Activated CD8-positive, alpha-beta memory T cell treated with anti-CD3 and anti-CD28 coated beads, Interleukin-2, amount 50 U/mL, for 1 hour (primary cell): ENCODE measurements at regions not wholly inside any gene's neighbourhood (a gene's known extent, or its start where the extent isn't known, plus 50 kb on each side); places are given as distances from the start of the nearest gene placed in this dataset.

Experiments used
- DNase-seq: peaks from one replicate; pipeline ENCODE4 v3.0.0-alpha.2; 2020; ENCODE audit errors: extremely low read depth

- no peak for DNase-seq
Measured at GRCh38 chr13:26932465-26932864, 171.9 kb upstream of the GPR12 start.

DNA sequence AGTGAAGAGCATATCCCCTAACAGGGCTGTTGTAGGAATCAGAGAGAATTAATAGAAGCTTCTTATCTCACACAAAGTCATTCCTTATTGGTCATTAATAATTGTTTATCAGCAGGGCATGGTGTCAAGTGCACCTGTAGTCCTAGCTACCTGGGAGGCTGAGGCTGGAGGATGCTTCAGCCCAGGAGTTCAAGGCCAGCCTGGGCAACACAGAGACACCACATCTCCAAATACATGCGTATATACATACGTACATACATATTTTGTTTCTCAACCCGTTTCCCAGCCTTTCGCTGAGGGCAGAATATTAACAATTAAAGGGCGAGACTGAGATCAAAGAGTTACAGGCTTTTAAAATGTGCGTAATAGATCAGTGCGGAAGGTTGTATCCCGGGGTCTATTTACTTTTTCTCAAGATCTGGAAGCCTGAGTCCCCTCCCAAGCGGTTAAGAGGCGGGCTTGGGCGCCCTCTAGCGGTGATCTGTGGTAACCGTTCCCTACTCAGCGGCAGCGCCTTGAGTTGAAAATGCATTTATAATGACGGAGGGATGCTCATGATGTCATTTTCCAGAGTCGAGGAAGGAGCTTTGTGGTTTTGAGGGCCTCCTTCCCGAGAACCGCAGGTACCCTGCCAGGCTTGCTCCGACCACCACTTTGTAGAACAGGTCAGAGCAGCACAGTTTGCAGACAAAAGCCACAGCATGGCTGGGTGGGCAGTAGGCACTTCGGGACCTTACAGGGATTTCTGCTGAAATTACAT is 169.6 kb upstream of the GPR12 start:
- no peak for DNase-seq

DNA sequence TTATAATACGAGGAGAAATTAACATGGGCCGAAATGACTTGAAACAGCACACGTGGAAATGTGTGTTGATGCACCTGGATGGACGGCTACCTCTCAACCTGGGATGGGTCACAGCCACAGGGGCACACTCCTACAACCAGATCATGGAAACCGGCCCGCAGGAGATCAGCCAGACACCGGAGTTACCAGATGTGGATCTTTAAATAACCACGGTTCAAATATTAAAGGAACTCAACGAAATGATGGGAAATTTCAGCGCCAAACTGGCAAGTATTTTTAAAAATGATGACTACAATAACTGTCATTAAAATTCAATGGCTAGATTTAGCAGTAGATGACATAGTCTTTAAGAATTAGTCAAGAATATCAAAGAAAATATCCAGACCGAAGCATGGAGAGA is 166.9 kb upstream of the GPR12 start:
- no peak for DNase-seq

- no peak for DNase-seq
Measured at GRCh38 chr13:26926371-26926770, 165.8 kb upstream of the GPR12 start.

DNA sequence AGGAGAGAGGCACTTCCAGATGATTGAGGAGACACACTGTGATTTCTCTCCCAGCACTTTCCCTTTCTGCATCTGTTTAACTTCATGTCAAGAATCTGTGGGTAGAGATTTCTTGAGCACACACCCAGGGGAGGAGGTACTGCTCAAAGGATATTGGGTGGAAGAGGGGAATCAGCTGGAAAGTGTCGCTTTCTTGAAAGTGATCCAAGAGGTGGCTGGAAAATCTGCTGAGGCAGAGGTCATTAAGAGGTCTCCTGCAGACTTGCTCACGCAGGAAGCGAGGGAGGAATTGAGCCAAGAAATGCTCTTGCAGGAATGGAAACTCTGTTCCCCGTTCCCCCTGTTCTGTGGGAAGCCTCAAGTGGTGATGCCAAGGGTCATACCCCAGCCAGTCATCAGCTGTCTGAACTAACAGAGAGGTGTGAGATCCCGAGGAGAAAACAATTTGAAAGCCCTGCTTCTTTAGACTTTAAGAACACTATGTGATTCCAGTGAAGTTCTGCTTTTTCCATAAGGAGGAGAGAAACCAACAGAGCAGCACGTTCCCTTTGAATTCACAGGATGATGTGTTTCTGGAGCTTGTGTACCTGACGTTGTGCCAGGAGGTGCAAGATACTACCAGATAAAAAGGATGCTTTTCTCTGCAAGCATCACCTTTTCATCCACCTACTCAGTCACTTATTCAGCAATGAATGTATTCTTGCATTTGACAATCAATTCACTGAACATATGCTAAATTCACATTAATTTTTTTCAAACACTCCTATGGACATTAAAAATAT is 163.4 kb upstream of the GPR12 start:
- no peak for DNase-seq

DNA sequence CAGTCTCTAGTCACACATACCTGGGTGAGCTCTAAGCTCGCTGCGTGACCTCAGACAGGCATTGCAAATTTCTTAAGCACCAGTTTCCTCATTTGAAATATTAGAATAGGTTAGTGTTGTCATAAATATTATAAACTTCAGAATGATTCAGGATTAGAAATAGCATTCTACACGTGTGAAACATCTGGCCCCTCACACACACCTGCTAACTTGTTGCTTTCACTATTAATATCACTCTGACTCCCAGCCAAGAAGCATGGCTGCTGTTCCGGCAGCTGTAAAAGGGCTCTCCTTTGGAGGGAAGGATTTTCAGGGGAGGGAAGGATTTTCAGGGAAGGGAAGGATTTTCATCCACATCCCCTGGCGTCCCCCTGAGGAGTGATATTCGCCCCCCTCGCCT is 161.3 kb upstream of the GPR12 start:
- no peak for DNase-seq

- no peak for DNase-seq
Measured at GRCh38 chr13:26920614-26921355, 160.2 kb upstream of the GPR12 start.

DNA sequence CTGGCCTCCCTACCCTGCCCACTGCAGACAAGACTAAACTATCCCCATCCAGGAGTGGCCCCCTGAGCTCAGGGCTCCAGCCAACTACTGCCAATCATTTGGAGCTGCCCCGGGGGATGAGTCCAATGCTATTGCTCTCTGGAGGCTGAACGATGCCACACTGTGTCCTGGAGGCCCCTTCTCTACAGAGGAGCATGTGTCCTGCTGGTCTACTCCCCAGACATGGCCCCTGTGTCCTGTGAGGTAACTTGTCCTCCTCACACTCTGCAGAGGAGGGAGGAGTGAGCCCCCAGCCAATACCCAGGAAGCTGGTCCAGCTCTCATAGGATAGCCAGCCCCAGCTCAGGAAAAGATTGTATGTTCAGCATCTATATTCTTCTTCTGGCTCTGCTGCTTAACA is 159.1 kb upstream of the GPR12 start:
- DNase-seq = no peak

DNA sequence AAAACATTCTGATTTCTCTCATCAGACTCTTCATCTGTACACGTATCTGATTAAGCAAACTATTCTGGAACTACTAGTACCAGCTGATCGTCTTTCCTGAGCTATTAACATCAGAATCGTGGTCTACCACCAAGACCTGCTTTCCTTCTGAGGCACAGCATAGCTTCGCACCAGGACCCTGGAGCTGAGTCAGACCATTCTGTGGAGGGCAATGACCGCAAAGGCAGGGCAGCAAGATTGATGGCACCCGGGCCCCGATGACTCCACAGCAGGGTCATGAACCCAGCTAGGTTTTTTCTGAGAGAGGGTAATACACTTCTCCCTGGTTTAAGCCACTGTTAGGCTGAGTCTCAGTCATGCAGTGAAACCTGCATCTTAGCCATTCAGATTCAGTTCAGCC is 158.7 kb upstream of the GPR12 start:
- DNase-seq = no peak

DNA sequence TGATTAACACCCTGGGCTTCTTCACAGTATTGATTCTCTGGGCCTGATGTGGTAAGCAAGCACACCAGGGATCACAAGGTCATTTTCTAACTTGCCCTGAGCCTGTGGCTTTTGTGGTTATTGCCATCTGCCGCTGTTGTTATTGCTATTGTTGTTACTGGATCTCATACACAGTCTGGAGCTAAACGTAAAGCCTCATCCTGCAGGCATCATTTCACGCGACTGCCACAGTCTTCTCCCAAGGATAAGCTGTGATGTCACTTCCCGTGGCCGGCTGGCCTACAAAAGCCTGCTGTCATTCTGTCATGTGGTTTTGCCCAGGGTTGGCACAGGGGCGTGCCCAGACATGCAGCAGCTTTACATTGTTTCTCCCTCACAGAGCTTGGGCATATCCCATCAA is 154.0 kb upstream of the GPR12 start:
- DNase-seq = no peak

GRCh38 chr13:26914148-26914547 is 153.6 kb upstream of the GPR12 start:
- no peak for DNase-seq

DNA sequence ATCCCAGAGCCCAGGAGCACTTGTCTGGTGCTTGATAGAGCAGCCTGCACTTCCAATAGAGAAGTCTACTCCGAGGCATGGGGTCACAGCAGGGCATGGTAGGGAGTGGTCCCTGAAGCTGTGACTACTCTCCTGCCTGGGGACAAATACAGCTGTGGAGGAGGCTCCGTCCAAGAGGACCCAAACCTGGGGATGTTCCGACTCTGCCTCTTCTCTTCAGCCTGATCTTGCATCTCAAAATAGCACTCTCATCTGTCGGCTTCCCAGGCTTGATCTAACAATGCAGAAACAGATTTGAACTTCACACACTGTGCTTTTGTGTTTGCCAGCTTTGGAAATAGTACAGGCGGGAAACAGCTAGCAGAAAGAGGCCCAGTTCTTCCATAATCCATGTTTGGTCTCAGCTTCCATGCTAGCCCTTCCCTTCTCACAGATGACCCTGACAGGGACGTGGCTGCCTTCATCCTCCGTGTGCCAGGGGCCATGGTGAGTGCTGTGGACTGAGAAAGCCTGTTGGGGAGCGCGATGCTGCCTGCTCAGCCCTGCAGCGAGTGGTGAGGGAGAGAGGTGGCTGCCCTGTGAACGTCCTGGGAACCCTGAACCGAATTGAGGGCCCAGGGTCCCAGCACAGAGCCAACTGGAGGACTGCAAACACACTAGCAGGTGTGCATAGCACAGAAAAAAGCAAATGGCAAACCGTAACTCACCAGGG is 150.3 kb upstream of the GPR12 start:
- DNase-seq = no peak

DNA sequence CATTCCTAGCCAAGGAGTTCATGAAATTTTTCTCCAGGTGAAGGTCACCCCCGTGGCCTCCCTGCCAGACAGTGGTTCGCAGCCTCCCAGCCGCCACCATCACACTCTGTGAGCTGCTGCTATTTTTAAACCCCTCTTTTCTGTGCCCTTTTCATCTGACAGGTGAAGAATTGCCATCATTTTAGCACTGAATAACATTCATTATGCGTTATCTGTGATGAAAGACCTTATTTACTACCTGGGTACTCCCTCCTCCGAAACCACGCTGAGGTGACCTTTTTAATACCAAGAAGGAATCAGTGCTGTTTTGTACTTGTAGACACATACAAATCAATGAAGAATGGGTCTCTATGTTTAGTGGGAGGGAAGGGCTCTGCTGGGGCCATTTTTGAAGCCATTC is 148.9 kb upstream of the GPR12 start:
- DNase-seq = no peak

GRCh38 chr13:26908126-26908525 is 147.5 kb upstream of the GPR12 start:
- DNase-seq = no peak

GRCh38 chr13:26899202-26899601 is 138.6 kb upstream of the GPR12 start:
- DNase-seq = no peak

DNA sequence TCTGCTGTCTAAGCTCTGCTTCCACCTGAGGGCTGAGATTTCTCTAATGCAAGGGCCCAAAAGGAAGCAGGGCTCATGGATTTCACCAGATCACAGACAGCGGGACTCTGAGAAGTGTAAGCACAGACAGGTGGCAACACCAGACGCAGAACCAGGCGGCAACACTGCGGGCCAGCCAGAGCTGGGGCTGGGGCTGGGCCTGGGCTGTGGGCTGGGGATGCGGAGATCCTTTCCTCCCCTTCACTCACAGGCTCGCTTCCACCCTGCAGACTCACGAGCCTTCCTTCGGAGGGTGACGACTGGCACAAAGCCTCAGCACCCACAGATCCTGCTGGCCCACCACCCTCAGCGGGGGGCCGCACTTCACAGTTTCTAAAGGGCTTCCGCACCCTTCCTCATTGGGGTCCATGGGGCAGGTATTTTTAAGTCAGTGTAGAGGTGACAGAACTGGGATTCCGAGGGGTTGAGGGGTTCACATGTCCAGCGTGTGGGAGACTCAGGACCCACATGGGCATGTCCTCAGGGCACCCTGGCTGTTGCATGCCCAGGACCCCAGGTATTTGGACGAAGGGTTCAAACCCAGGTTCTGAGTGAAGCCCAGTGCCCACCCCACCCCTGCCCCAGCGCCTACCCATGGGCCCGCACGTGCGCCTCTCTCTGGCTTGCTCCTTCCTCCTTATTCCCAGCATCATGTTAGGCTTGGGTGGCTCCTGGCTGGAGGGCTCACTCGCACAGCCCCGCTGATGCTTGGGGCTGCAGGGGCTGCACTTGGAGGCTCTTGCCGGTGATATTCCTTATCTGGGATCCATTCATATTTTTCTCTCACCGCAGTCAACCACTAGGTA is 137.3 kb upstream of the GPR12 start:
- no peak for DNase-seq

DNA sequence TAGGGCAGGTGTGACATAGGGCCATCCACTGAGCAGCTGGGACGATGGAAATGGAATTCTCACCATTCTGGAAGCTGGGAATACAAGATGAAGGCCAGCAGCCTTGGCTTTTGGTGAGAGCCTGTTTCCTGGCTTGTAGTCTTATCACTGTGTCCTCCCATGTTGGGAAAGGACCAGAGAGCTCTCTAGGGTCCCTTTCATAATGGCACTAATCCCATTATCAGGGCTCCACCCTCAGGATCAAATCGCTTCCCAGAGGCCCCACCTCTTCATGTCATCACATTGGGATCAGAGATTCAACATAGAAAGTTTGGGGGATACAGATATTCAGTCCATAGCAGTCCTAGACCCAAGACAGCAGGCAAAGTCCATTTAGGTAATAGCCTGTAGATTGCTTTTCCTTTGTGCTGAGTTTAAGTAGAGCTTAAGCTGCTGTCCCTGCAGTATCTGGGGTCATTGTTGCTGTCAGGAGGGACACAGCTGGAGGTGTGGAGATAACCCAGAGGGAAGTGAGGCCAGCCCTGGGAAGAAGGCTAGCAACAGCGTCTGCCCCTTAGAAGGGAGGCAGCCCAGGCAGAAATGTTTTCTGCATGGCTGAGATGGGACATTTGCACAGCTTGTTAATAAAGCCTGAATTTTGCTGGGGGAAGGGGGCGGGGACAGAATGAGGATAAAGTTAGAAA is 136.5 kb upstream of the GPR12 start:
- DNase-seq = no peak

DNA sequence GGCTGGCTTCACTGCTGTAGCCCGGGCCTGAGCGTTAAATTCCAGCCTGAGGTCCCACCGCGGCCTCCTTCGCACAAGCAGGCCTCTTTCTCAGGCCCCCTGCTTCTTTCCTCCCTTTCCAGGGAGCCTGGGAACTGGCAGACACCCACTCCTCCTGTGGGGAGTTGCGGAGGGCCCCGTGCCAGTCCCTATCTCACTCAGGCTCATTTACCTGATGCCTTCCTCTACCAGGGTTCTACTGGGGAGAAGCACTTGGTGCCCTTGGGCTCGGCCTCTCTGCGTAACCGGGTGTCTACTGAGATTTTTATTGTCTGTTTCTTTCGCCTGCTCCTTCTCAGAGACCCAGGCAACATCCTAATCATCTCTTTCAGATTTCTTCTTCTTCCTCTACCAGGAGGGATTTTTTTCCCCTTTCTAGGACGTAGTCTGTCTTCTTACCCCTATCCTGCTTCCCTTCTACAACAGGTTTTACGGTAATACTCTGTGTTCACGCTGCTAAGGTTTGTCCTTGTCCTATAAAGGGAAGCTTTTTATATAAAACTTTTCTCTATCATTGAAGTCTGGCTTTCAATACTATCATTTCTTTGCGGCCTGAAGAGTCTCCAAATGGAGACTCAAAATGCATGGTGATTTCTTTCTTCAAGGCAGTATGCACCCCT is 135.4 kb upstream of the GPR12 start:
- no peak for DNase-seq

GRCh38 chr13:26895081-26895807 is 134.7 kb upstream of the GPR12 start:
- DNase-seq = no peak
